HepG2 (cell line): ENCODE measurements at regions not wholly inside any gene's neighbourhood (a gene's known extent, or its start where the extent isn't known, plus 50 kb on each side); places are given as distances from the start of the nearest gene placed in this dataset.

ENCODE experiments used
- ATAC-seq: fragments of 200-7000 bp; cut with Tn5 transposase; 3 replicates; pipeline ENCODE4 v1.9.1; 2020; ENCODE audit warnings: mild to moderate bottlenecking, moderate library complexity
- BruUV-seq: library from RNA; stranded (reverse); fragments of 400-500 nt; replicated peaks from 2 replicates; lab custom pipeline; 2021; lab: Mats Ljungman, UMichigan
- CTCF ChIA-PET: fragments of 300-600 bp; formaldehyde crosslinking; extraction: SDS; loops from one replicate; lab custom pipeline; 2021; ENCODE audit warnings: low total read pairs, inconsistent platforms, low intra/inter-chr PET ratio; lab: Yijun Ruan, JAX
- POLR2A ChIA-PET: fragments of 350-600 bp; sonication (Branson Sonifier 250); formaldehyde crosslinking; loops from one replicate; lab custom pipeline; 2020; ENCODE audit warnings: antibody characterized with exemption, inconsistent platforms; lab: Yijun Ruan, JAX
- DNase-seq: peaks from one replicate; pipeline ENCODE4 v3.0.0-alpha.2; 2015; ENCODE audit warnings: low spot score
- FAIRE-seq: peaks from 3 replicates; lab custom pipeline; 2011; peaks lifted over from hg19 to GRCh38; lab: Jason Lieb, UNC
- H2AFZ ChIP-seq: one replicate; pipeline ENCODE4 v1.6.1; 2011; ENCODE audit warnings: low read length, inconsistent platforms
- H3K27ac ChIP-seq: fragments of 300-600 bp; 3 replicates; pipeline ENCODE4 v1.8.0; 2011; ENCODE audit warnings: mixed run types, mild to moderate bottlenecking, mixed read lengths, low read length, inconsistent platforms; ENCODE audit not compliant: insufficient read depth; ENCODE audit errors: extremely low read length
- H3K27me3 ChIP-seq, 2 experiments: fragments of 200-600 bp in 1 of 2; 2 replicates in 1 of 2; 3 replicates in 1 of 2; pipeline versions ENCODE4 v1.6.0 to v1.8.0; 2011; ENCODE audit warnings: low read length in 2 of 2, mild to moderate bottlenecking in 2 of 2, moderate library complexity in 2 of 2, inconsistent platforms in 1 of 2; ENCODE audit not compliant: insufficient read depth in 2 of 2, control insufficient read depth in 1 of 2
- H3K36me3 ChIP-seq, 2 experiments: fragments of 200-600 bp in 1 of 2; replicated peaks in 1 of 2; 2 replicates in 1 of 2; 3 replicates in 1 of 2; pipeline versions ENCODE4 v1.5.1 to v1.8.0; 2011; ENCODE audit warnings: low read length in 2 of 2, inconsistent platforms in 1 of 2; ENCODE audit not compliant: insufficient read depth in 2 of 2, control insufficient read depth in 1 of 2
- H3K4me1 ChIP-seq: 2 replicates; pipeline ENCODE4 v1.5.1; 2012; ENCODE audit warnings: low read length, inconsistent platforms; ENCODE audit not compliant: insufficient read depth
- H3K4me2 ChIP-seq: 2 replicates; pipeline ENCODE4 v1.6.0; 2011; ENCODE audit warnings: low read depth, low read length, inconsistent platforms
- H3K4me3 ChIP-seq, 3 experiments: fragments of 200-600 bp in 1 of 3; sonication (generic), shearing (Covaris generic) in 1 of 3; replicated peaks in 1 of 3; 2 replicates each; pipeline ENCODE4 v1.5.1; 2011 to 2016; ENCODE audit warnings: low read length in 3 of 3, inconsistent platforms in 2 of 3, low read depth in 2 of 3, mild to moderate bottlenecking in 2 of 3, control low read depth in 1 of 3, mixed read lengths in 1 of 3; ENCODE audit not compliant: insufficient read depth in 1 of 3
- H3K79me2 ChIP-seq: one replicate; pipeline ENCODE4 v1.6.1; 2011; ENCODE audit warnings: low read length, inconsistent platforms; ENCODE audit not compliant: insufficient read depth
- H3K9ac ChIP-seq: 2 replicates; pipeline ENCODE4 v1.6.0; 2011; ENCODE audit warnings: mild to moderate bottlenecking, low read depth, low read length, inconsistent platforms; ENCODE audit not compliant: insufficient read depth
- H3K9me3 ChIP-seq: 2 replicates; pipeline ENCODE4 v1.5.1; 2012; ENCODE audit warnings: mild to moderate bottlenecking, low read length
- H4K20me1 ChIP-seq: 2 replicates; pipeline ENCODE4 v1.6.0; 2011; ENCODE audit warnings: inconsistent platforms, mild to moderate bottlenecking, low read length, moderate library complexity; ENCODE audit not compliant: insufficient read depth
- AGO2 ChIP-seq: fragments of 200-400 bp; formaldehyde crosslinking; optimal IDR thresholded peaks from 2 replicates; pipeline ENCODE3; 2017; ENCODE audit warnings: mild to moderate bottlenecking, low read depth, low read length, moderate library complexity
- ATF4 ChIP-seq, 2 experiments: fragments of 450-650 bp in 1 of 2; sonication (generic) in 1 of 2; formaldehyde crosslinking; IDR thresholded peaks; 2 replicates each; pipeline versions ENCODE4 v1.5.0 to v1.8.0; 2020 to 2022; ENCODE audit warnings: mild to moderate bottlenecking in 1 of 2, missing genetic modification reagents in 1 of 2
- HMGA1 ChIP-seq: sonication (generic); formaldehyde crosslinking; conservative IDR thresholded peaks from 2 replicates; pipeline ENCODE4 v1.4.0; 2020; ENCODE audit warnings: missing genetic modification reagents
- NCOR1 ChIP-seq: fragments of 200-600 bp; sonication (generic); IDR thresholded peaks from 2 replicates; pipeline ENCODE4 v1.7.0; 2017; ENCODE audit warnings: antibody characterized with exemption, low read length, borderline replicate concordance
- NFRKB ChIP-seq: fragments of 450-650 bp; IDR thresholded peaks from 2 replicates; pipeline ENCODE4 v1.6.1; 2017
- PRDM10 ChIP-seq: sonication (generic); formaldehyde crosslinking; IDR thresholded peaks from 2 replicates; pipeline ENCODE4 v1.4.0; 2020; ENCODE audit warnings: low read depth, missing genetic modification reagents
- REST ChIP-seq, 2 experiments: IDR thresholded peaks; 2 replicates each; pipeline ENCODE4 v1.6.1; 2011 to 2012; ENCODE audit warnings: low read length in 2 of 2, borderline replicate concordance in 1 of 2, low read depth in 1 of 2, mild to moderate bottlenecking in 1 of 2, moderate library complexity in 1 of 2
- SNAPC4 ChIP-seq: sonication (generic); formaldehyde crosslinking; IDR thresholded peaks from 2 replicates; pipeline ENCODE4 v1.4.0; 2020; ENCODE audit warnings: mild to moderate bottlenecking, missing genetic modification reagents
- TCF7 ChIP-seq: sonication (generic); IDR thresholded peaks from 2 replicates; pipeline ENCODE4 v1.6.1; 2016; ENCODE audit warnings: antibody characterized with exemption, low read depth
- ZMYM3 ChIP-seq: sonication (generic); formaldehyde crosslinking; IDR thresholded peaks from 2 replicates; pipeline ENCODE4 v1.5.1; 2020; ENCODE audit warnings: mild to moderate bottlenecking, missing genetic modification reagents
- WGBS: methylation state at CpG from one replicate; pipeline ENCODE4 v1.1.6; 2017; ENCODE audit warnings: low lambda C conversion rate; 5-methylcytosine and 5-hydroxymethylcytosine counted together
- in situ Hi-C: cut with HindIII; loops from 2 replicates; pipeline ENCODE4 v1.10.0; 2017; ENCODE audit warnings: low pct_unique_long_range_greater_than_20kb; ENCODE audit not compliant: extremely low pct_ligation_motif_present
- intact Hi-C: fragments of 100-400 bp; cut with micrococcal nuclease; formaldehyde crosslinking; loops from one replicate; pipeline ENCODE4 v1.10.0; 2022; ENCODE audit not compliant: unreplicated experiment

- TF ChIP-seq SNAPC4 (CRISPR knock-in tag) (no peak), NCOR1 (no peak), ZMYM3 (CRISPR knock-in tag) (no peak)
Measured at GRCh38 chr1:208665936-208666335, 421.8 kb upstream of the PLXNA2 start (continued).

- POLR2A ChIA-PET: no interaction called here
- FAIRE-seq: no peak
- intact Hi-C loops: no loop called here
- Histone ChIP-seq H3K27ac (no peak overlapping the region), H3K4me3 (no peak overlapping the region), H3K9ac (no peak overlapping the region), H4K20me1 (no peaks in the 10 kb centered on the region), H3K27me3 (no peaks in the 10 kb centered on the region), H3K9me3 (no peaks in the 10 kb centered on the region), H2AFZ (no peak overlapping the region), H3K4me2 (no peak overlapping the region), H3K4me1 (no peaks in the 10 kb centered on the region), H3K36me3 (no peaks in the 10 kb centered on the region), H3K79me2 (no peaks in the 10 kb centered on the region)
- 0% methylated on average over 1 of the region's 1 CpG for WGBS
- BruUV-seq: no TSS peak
- CTCF ChIA-PET: no interaction called here
- ATAC-seq: peak; percentile 49; the same call in 1 of the 3 replicates
- DNase-seq: no peak
- in situ Hi-C loops: no loop called here
- TF ChIP-seq HMGA1 (CRISPR knock-in tag): no peak
- TF ChIP-seq REST (IDR thresholded peaks at IDR 0.05; ENCODE audit: borderline replicate concordance in 1 of 2, low read depth in 1 of 2, low read length in 2 of 2): peak; percentile 53 to 92
- TF ChIP-seq NFRKB: no peak
- TF ChIP-seq AGO2: no peak
- TF ChIP-seq TCF7: peak; percentile 20; the same call in 1 of the 2 replicates
- TF ChIP-seq ATF4 (CRISPR knock-in tag; IDR thresholded peaks at IDR 0.05): no peak
- TF ChIP-seq PRDM10: no peak
Measured at GRCh38 chr1:208668991-208669390, 424.8 kb upstream of the PLXNA2 start.
